HCT116 (cell line): ENCODE measurements at regions not wholly inside any gene's neighbourhood (a gene's known extent, or its start where the extent isn't known, plus 50 kb on each side); places are given as distances from the start of the nearest gene placed in this dataset.

Source experiments
- ATAC-seq: fragments of 200-7000 bp; cut with Tn5 transposase; 2 replicates; pipeline ENCODE4 v1.9.1; 2020; ENCODE audit warnings: mild to moderate bottlenecking, moderate library complexity
- BruUV-seq: library from RNA; stranded (reverse); fragments of 400-500 nt; replicated peaks from 2 replicates; lab custom pipeline; 2021; lab: Mats Ljungman, UMichigan
- CTCF ChIA-PET: fragments of 300-600 bp; sonication (Branson Sonifier 250); formaldehyde crosslinking; loops from one replicate; lab custom pipeline; 2021; ENCODE audit warnings: antibody characterized with exemption; lab: Charles Lee
- POLR2A ChIA-PET: fragments of 300-600, 350-600 bp; sonication (Branson Sonifier 250); formaldehyde crosslinking; loops from one replicate; lab custom pipeline; 2021; ENCODE audit warnings: antibody characterized with exemption; lab: Charles Lee
- RAD21 ChIA-PET, 2 experiments: fragments of 300-600 bp; sonication (Branson Sonifier 250); formaldehyde crosslinking; loops; one replicate each; lab custom pipeline; 2023; ENCODE audit warnings: low total read pairs in 2 of 2; ENCODE audit not compliant: uncharacterized antibody in 2 of 2, unreplicated experiment in 2 of 2, low non-redundant PET in 1 of 2; lab: Charles Lee
- DNase-seq: peaks from one replicate; pipeline ENCODE4 v3.0.0-alpha.2; 2010; ENCODE audit warnings: low read depth, low spot score
- H2AFZ ChIP-seq: fragments of 200-600 bp; shearing (Covaris generic), sonication (generic); 2 replicates; pipeline ENCODE4 v1.6.1; 2017; ENCODE audit warnings: low read depth, mixed run types, mixed read lengths, antibody characterized with exemption, low read length; ENCODE audit not compliant: poor library complexity, severe bottlenecking
- H3K27ac ChIP-seq: 2 replicates; pipeline ENCODE4 v1.5.1; 2012; ENCODE audit warnings: low read depth, low read length
- H3K27me3 ChIP-seq: fragments of 200-600 bp; sonication (generic); 2 replicates; pipeline ENCODE4 v1.6.1; 2016; ENCODE audit warnings: mixed run types, low read length, mixed read lengths; ENCODE audit not compliant: insufficient read depth
- H3K36me3 ChIP-seq, 2 experiments: fragments of 200-500 bp in 1 of 2; fragments of 200-600 bp in 1 of 2; sonication (Bioruptor generic) in 1 of 2; sonication (generic) in 1 of 2; 2 replicates each; pipeline versions ENCODE4 v1.5.1 to v1.6.1; 2014 to 2016; ENCODE audit warnings: low read length in 2 of 2, inconsistent platforms in 1 of 2, mixed read lengths in 1 of 2, mixed run types in 1 of 2; ENCODE audit not compliant: insufficient read depth in 2 of 2, control insufficient read depth in 1 of 2
- H3K4me1 ChIP-seq, 2 experiments: fragments of 200-600 bp in 1 of 2; sonication (generic) in 1 of 2; 2 replicates each; pipeline versions ENCODE4 v1.5.1 to v1.6.1; 2012 to 2017; ENCODE audit warnings: low read length in 2 of 2, inconsistent platforms in 1 of 2, mild to moderate bottlenecking in 1 of 2, mixed read lengths in 1 of 2, mixed run types in 1 of 2, moderate library complexity in 1 of 2; ENCODE audit not compliant: insufficient read depth in 2 of 2, control insufficient read depth in 1 of 2
- H3K4me2 ChIP-seq: fragments of 200-600 bp; sonication (generic); 2 replicates; pipeline ENCODE4 v1.6.1; 2017; ENCODE audit warnings: mixed run types, low read length, mixed read lengths
- H3K4me3 ChIP-seq, 2 experiments: fragments of 200-600 bp in 1 of 2; sonication (generic) in 1 of 2; replicated peaks in 1 of 2; 2 replicates each; pipeline ENCODE4 v1.5.1; 2011 to 2016; ENCODE audit warnings: low read length in 2 of 2, control low read depth in 1 of 2, low read depth in 1 of 2, mild to moderate bottlenecking in 1 of 2, mixed read lengths in 1 of 2, mixed run types in 1 of 2
- H3K79me2 ChIP-seq: fragments of 200-600 bp; sonication (generic); 2 replicates; pipeline ENCODE4 v1.6.1; 2017; ENCODE audit warnings: mild to moderate bottlenecking, mixed run types, low read length, moderate library complexity, mixed read lengths; ENCODE audit not compliant: insufficient read depth
- H3K9ac ChIP-seq: fragments of 200-600 bp; sonication (generic); 2 replicates; pipeline ENCODE4 v1.6.1; 2016; ENCODE audit warnings: low read length, mixed read lengths
- H3K9me2 ChIP-seq: fragments of 200-600 bp; sonication (generic), shearing (Covaris generic); 2 replicates; pipeline ENCODE4 v1.6.1; 2017; ENCODE audit warnings: mixed run types, mild to moderate bottlenecking, moderate library complexity; ENCODE audit not compliant: insufficient read depth
- H3K9me3 ChIP-seq, 2 experiments: fragments of 200-500 bp in 1 of 2; fragments of 200-600 bp in 1 of 2; sonication (Bioruptor generic) in 1 of 2; sonication (generic) in 1 of 2; 2 replicates each; pipeline ENCODE4 v1.6.1; 2014 to 2017; ENCODE audit warnings: low read length in 2 of 2, mixed read lengths in 2 of 2, inconsistent platforms in 1 of 2, low read depth in 1 of 2, mild to moderate bottlenecking in 1 of 2, mixed run types in 1 of 2, moderate library complexity in 1 of 2; ENCODE audit not compliant: control insufficient read depth in 1 of 2, insufficient read depth in 1 of 2
- H4K20me1 ChIP-seq: fragments of 200-600 bp; sonication (generic), shearing (Covaris generic); 2 replicates; pipeline ENCODE4 v1.6.1; 2017; ENCODE audit warnings: mixed run types, mild to moderate bottlenecking, moderate library complexity; ENCODE audit not compliant: insufficient read depth
- ELF1 ChIP-seq: IDR thresholded peaks from 2 replicates; pipeline ENCODE4 v1.6.1; 2012; ENCODE audit warnings: low read depth, borderline replicate concordance
- EZH2phosphoT487 ChIP-seq: fragments of 200-600 bp; IDR thresholded peaks from 2 replicates; pipeline ENCODE4 v1.6.1; 2018; ENCODE audit warnings: antibody characterized with exemption, borderline replicate concordance
- FOSL1 ChIP-seq: IDR thresholded peaks from 2 replicates; pipeline ENCODE4 v1.6.1; 2012; ENCODE audit warnings: low read depth
- JUND ChIP-seq: IDR thresholded peaks from 2 replicates; pipeline ENCODE4 v1.6.1; 2012
- SRF ChIP-seq: IDR thresholded peaks from 2 replicates; pipeline ENCODE4 v1.6.1; 2012; ENCODE audit warnings: low read depth
- intact Hi-C: fragments of 100-400 bp; cut with micrococcal nuclease; formaldehyde crosslinking; loops from 2 replicates; pipeline ENCODE4 v1.10.0; 2022
- TF ChIP-seq, protein P1 (sequence below): IDR thresholded peaks from 2 replicates; pipeline ENCODE4 v1.6.1; 2011; ENCODE audit warnings: mild to moderate bottlenecking, low read length, moderate library complexity; ENCODE audit not compliant: insufficient replicate concordance; ENCODE audit errors: extremely low read depth
- TF ChIP-seq, protein P2 (sequence below): IDR thresholded peaks from 2 replicates; pipeline ENCODE4 v1.6.1; 2012; ENCODE audit warnings: low read depth

DNA sequence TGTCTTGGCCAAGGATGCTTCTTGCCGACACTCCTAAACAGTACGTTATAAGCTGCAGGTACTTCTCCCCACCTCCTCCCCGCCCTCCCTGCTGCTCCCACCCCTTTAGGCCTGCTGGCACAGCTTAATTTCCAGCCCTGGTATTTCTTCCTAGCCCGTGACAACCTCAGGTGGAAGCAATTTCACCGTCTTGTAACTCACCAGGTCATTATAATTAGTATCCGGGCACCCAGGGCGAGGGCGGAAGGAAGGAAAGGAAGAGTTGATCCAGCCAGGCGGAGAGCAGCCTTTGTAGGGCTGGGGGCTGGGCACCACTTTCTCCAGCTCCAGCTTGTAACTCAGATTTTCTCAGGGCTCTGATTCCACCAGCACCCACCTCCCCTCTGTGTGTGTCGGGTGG is 153.5 kb upstream of the CSF3R start:
- DNase-seq (no peak), ATAC-seq (no peak)
- no peak overlapping the region for H3K9ac ChIP-seq
- POLR2A ChIA-PET, result no interaction called here
- H3K27ac ChIP-seq, result no peak overlapping the region
- H3K4me2 ChIP-seq, result no peak overlapping the region
- H3K79me2 ChIP-seq, result no peaks in the 10 kb centered on the region
- H4K20me1 ChIP-seq, result no peaks in the 10 kb centered on the region
- H3K27me3 ChIP-seq, result peaks cover 5% of the 10 kb centered on the region; the same call in 1 of the 2 replicates
- no peak overlapping the region for H3K4me3 ChIP-seq
- H3K9me3 ChIP-seq, result no peaks in the 10 kb centered on the region
- no peaks in the 10 kb centered on the region for H3K36me3 ChIP-seq
- CTCF ChIA-PET, result no interaction called here
- H3K4me1 ChIP-seq, result peaks cover 0 to 4% of the 10 kb centered on the region in 2 experiments; a peak in 1 of 4 replicates
- no TSS peak for BruUV-seq
- RAD21 ChIA-PET, result no interaction called here
- intact Hi-C loops, result no loop called here
- no peaks in the 10 kb centered on the region for H3K9me2 ChIP-seq
- no peak overlapping the region for H2AFZ ChIP-seq
- no peak for TF ChIP-seq SRF
- no peak for TF ChIP-seq EZH2phosphoT487
- TF ChIP-seq, protein P1, sequence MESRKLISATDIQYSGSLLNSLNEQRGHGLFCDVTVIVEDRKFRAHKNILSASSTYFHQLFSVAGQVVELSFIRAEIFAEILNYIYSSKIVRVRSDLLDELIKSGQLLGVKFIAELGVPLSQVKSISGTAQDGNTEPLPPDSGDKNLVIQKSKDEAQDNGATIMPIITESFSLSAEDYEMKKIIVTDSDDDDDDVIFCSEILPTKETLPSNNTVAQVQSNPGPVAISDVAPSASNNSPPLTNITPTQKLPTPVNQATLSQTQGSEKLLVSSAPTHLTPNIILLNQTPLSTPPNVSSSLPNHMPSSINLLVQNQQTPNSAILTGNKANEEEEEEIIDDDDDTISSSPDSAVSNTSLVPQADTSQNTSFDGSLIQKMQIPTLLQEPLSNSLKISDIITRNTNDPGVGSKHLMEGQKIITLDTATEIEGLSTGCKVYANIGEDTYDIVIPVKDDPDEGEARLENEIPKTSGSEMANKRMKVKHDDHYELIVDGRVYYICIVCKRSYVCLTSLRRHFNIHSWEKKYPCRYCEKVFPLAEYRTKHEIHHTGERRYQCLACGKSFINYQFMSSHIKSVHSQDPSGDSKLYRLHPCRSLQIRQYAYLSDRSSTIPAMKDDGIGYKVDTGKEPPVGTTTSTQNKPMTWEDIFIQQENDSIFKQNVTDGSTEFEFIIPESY, result no peak
- no peak for TF ChIP-seq ELF1
- TF ChIP-seq, protein P2, sequence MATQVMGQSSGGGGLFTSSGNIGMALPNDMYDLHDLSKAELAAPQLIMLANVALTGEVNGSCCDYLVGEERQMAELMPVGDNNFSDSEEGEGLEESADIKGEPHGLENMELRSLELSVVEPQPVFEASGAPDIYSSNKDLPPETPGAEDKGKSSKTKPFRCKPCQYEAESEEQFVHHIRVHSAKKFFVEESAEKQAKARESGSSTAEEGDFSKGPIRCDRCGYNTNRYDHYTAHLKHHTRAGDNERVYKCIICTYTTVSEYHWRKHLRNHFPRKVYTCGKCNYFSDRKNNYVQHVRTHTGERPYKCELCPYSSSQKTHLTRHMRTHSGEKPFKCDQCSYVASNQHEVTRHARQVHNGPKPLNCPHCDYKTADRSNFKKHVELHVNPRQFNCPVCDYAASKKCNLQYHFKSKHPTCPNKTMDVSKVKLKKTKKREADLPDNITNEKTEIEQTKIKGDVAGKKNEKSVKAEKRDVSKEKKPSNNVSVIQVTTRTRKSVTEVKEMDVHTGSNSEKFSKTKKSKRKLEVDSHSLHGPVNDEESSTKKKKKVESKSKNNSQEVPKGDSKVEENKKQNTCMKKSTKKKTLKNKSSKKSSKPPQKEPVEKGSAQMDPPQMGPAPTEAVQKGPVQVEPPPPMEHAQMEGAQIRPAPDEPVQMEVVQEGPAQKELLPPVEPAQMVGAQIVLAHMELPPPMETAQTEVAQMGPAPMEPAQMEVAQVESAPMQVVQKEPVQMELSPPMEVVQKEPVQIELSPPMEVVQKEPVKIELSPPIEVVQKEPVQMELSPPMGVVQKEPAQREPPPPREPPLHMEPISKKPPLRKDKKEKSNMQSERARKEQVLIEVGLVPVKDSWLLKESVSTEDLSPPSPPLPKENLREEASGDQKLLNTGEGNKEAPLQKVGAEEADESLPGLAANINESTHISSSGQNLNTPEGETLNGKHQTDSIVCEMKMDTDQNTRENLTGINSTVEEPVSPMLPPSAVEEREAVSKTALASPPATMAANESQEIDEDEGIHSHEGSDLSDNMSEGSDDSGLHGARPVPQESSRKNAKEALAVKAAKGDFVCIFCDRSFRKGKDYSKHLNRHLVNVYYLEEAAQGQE, result no peak
- TF ChIP-seq JUND, result no peak
- no peak for TF ChIP-seq FOSL1
